Right lobe of liver (tissue), 4 donors: ENCODE measurements at regions not wholly inside any gene's neighbourhood (a gene's known extent, or its start where the extent isn't known, plus 50 kb on each side); places are given as distances from the start of the nearest gene placed in this dataset.

Source experiments
- CTCF ChIP-seq, 4 donors: fragments of 200-600 bp in 3 of 4; fragments of 450-650 bp in 1 of 4; IDR thresholded peaks; one replicate each; pipeline versions ENCODE4 v1.5.1 to v1.8.0; 2016 to 2022; ENCODE audit warnings: antibody characterized with exemption in 4 of 4, mild to moderate bottlenecking in 2 of 4
- POLR2A ChIP-seq: fragments of 450-650 bp; IDR thresholded peaks from one replicate; pipeline ENCODE4 v1.6.1; 2017; ENCODE audit warnings: antibody characterized with exemption, mild to moderate bottlenecking
- donor health status: DM: no; HTN: no; CAD: no.
- donor health status: DM: no; HTN: no; CAD: no.
- donor health status: DM: no; HTN: yes; CAD: no.

GRCh38 chr18:8516371-8517250 lies 92.6 kb upstream of the RAB12 start:
- TF ChIP-seq CTCF (IDR thresholded peaks at IDR 0.05) (no peak), POLR2A (no peak)
